H9 (cell line): ENCODE measurements at regions not wholly inside any gene's neighbourhood (a gene's known extent, or its start where the extent isn't known, plus 50 kb on each side); places are given as distances from the start of the nearest gene placed in this dataset.

Source experiments
- DNase-seq: peaks from one replicate; pipeline ENCODE4 v3.0.0-alpha.2; 2017
- H2AFZ ChIP-seq: one replicate; pipeline ENCODE4 v1.6.1; 2013; ENCODE audit warnings: mild to moderate bottlenecking, low read length, control low read depth, moderate library complexity
- H2AK5ac ChIP-seq: 2 replicates; pipeline ENCODE4 v1.6.1; 2013; ENCODE audit warnings: low read length, control low read depth, mixed read lengths; ENCODE audit not compliant: insufficient read length
- H2BK120ac ChIP-seq: one replicate; pipeline ENCODE4 v1.6.1; 2013; ENCODE audit warnings: low read depth, mild to moderate bottlenecking, low read length, control low read depth, inconsistent platforms; ENCODE audit not compliant: poor library complexity, severe bottlenecking
- H2BK12ac ChIP-seq: 2 replicates; pipeline ENCODE4 v1.6.1; 2013; ENCODE audit warnings: low read length, control low read depth, mixed read lengths, low read depth; ENCODE audit not compliant: insufficient read length
- H2BK15ac ChIP-seq: 2 replicates; pipeline ENCODE4 v1.6.1; 2013; ENCODE audit warnings: low read depth, low read length, control low read depth
- H2BK20ac ChIP-seq: one replicate; pipeline ENCODE4 v1.6.1; 2013; ENCODE audit warnings: low read depth, mild to moderate bottlenecking, low read length, control low read depth, inconsistent platforms; ENCODE audit not compliant: poor library complexity, severe bottlenecking
- H2BK5ac ChIP-seq: 2 replicates; pipeline ENCODE4 v1.6.1; 2013; ENCODE audit warnings: low read length, control low read depth, mixed read lengths; ENCODE audit not compliant: insufficient read length
- H3K14ac ChIP-seq: 2 replicates; pipeline ENCODE4 v1.6.1; 2013; ENCODE audit warnings: low read length, control low read depth; ENCODE audit not compliant: insufficient read depth
- H3K18ac ChIP-seq: 2 replicates; pipeline ENCODE4 v1.6.1; 2013; ENCODE audit warnings: low read depth, mild to moderate bottlenecking, mixed read lengths, low read length, control low read depth; ENCODE audit not compliant: insufficient read length
- H3K23ac ChIP-seq: 2 replicates; pipeline ENCODE4 v1.6.1; 2013; ENCODE audit warnings: low read length, control low read depth, mixed read lengths, low read depth; ENCODE audit not compliant: insufficient read length
- H3K23me2 ChIP-seq: 2 replicates; pipeline ENCODE4 v1.6.1; 2013; ENCODE audit warnings: low read depth, mild to moderate bottlenecking, mixed read lengths, low read length, control low read depth; ENCODE audit not compliant: insufficient read length, poor library complexity, severe bottlenecking
- H3K27ac ChIP-seq: 2 replicates; pipeline ENCODE4 v1.5.1; 2013; ENCODE audit warnings: low read length, control low read depth, mixed read lengths, low read depth; ENCODE audit not compliant: insufficient read length
- H3K27me3 ChIP-seq: 2 replicates; pipeline ENCODE4 v1.6.1; 2013; ENCODE audit warnings: low read length, control low read depth, inconsistent platforms; ENCODE audit not compliant: insufficient read depth
- H3K4ac ChIP-seq: 2 replicates; pipeline ENCODE4 v1.6.1; 2013; ENCODE audit warnings: low read depth, mild to moderate bottlenecking, control low read depth, inconsistent platforms, low read length, moderate library complexity
- H3K4me1 ChIP-seq: 2 replicates; pipeline ENCODE4 v1.6.1; 2013; ENCODE audit warnings: low read length, control low read depth, inconsistent platforms; ENCODE audit not compliant: insufficient read depth
- H3K4me2 ChIP-seq: 2 replicates; pipeline ENCODE4 v1.6.1; 2013; ENCODE audit warnings: low read length, control low read depth, mixed read lengths; ENCODE audit not compliant: insufficient read length, insufficient read depth
- H3K56ac ChIP-seq: 2 replicates; pipeline ENCODE4 v1.6.1; 2013; ENCODE audit warnings: low read depth, mild to moderate bottlenecking, mixed read lengths, low read length, control low read depth; ENCODE audit not compliant: insufficient read length
- H3K79me1 ChIP-seq: 2 replicates; pipeline ENCODE4 v1.6.1; 2013; ENCODE audit warnings: low read depth, mild to moderate bottlenecking, moderate library complexity, low read length, control low read depth, inconsistent platforms; ENCODE audit not compliant: insufficient read depth, poor library complexity, severe bottlenecking
- H3K79me2 ChIP-seq: 2 replicates; pipeline ENCODE4 v1.6.1; 2013; ENCODE audit warnings: low read length, control low read depth, inconsistent platforms; ENCODE audit not compliant: insufficient read depth
- H3K9ac ChIP-seq: 2 replicates; pipeline ENCODE4 v1.6.1; 2013; ENCODE audit warnings: low read length, control low read depth, mixed read lengths; ENCODE audit not compliant: insufficient read length; ENCODE audit errors: extremely low read depth
- H3K9me3 ChIP-seq: one replicate; pipeline ENCODE4 v1.6.1; 2013; ENCODE audit warnings: low read depth, low read length, inconsistent platforms; ENCODE audit not compliant: control insufficient read depth
- H3T11ph ChIP-seq: one replicate; pipeline ENCODE4 v1.6.1; 2013; ENCODE audit warnings: mild to moderate bottlenecking, low read length, control low read depth, inconsistent platforms
- H4K20me1 ChIP-seq: one replicate; pipeline ENCODE4 v1.6.1; 2013; ENCODE audit not compliant: control insufficient read depth, insufficient read length, insufficient read depth
- H4K5ac ChIP-seq: 2 replicates; pipeline ENCODE4 v1.6.1; 2013; ENCODE audit warnings: low read depth, mild to moderate bottlenecking, mixed read lengths, low read length, control low read depth; ENCODE audit not compliant: insufficient read length
- H4K8ac ChIP-seq: replicated peaks from 2 replicates; pipeline ENCODE4 v1.6.1; 2013; ENCODE audit warnings: low read length, control low read depth, mixed read lengths, low read depth; ENCODE audit not compliant: insufficient read length
- H4K91ac ChIP-seq: 2 replicates; pipeline ENCODE4 v1.6.1; 2013; ENCODE audit warnings: low read depth, mild to moderate bottlenecking, moderate library complexity, mixed read lengths, low read length, control low read depth; ENCODE audit not compliant: insufficient read length
- H3K27ac Mint-ChIP-seq, 3 experiments: 2 replicates in 2 of 3; 3 replicates in 1 of 3; pipeline ENCODE4 v1.8.0; 2020 to 2021; ENCODE audit warnings: mixed read lengths in 3 of 3, mild to moderate bottlenecking in 1 of 3, moderate library complexity in 1 of 3
- H3K27me3 Mint-ChIP-seq: 2 replicates; pipeline ENCODE4 v1.8.0; 2021; ENCODE audit warnings: low read depth, mild to moderate bottlenecking, moderate library complexity, mixed read lengths
- H3K36me3 Mint-ChIP-seq, 3 experiments: 2 replicates in 2 of 3; 3 replicates in 1 of 3; pipeline ENCODE4 v1.8.0; 2020 to 2021; ENCODE audit warnings: low read depth in 3 of 3, mixed read lengths in 3 of 3; ENCODE audit not compliant: insufficient read depth in 1 of 3
- H3K4me1 Mint-ChIP-seq, 2 experiments: 2 replicates each; pipeline ENCODE4 v1.8.0; 2020; ENCODE audit warnings: mixed read lengths in 2 of 2
- H3K4me3 Mint-ChIP-seq, 2 experiments: 2 replicates in 1 of 2; 3 replicates in 1 of 2; pipeline ENCODE4 v1.8.0; 2020 to 2021; ENCODE audit warnings: mild to moderate bottlenecking in 2 of 2, mixed read lengths in 2 of 2, moderate library complexity in 1 of 2
- H3K9me3 Mint-ChIP-seq, 2 experiments: 2 replicates in 1 of 2; 3 replicates in 1 of 2; pipeline ENCODE4 v1.8.0; 2020; ENCODE audit warnings: mild to moderate bottlenecking in 2 of 2, mixed read lengths in 2 of 2, moderate library complexity in 1 of 2
- WGBS: extraction: QIAGEN DNeasy Blood & Tissue Kit; methylation state at CpG from one replicate; pipeline ENCODE4 v1.1.7; 2013; ENCODE audit warnings: missing lambda C conversion rate, low lambda C conversion rate, mixed read lengths; ENCODE audit not compliant: insufficient read length; ENCODE audit errors: extremely low coverage; 5-methylcytosine and 5-hydroxymethylcytosine counted together
- TF ChIP-seq, protein P1 (sequence below): fragments of 200-600 bp; sonication (generic); conservative IDR thresholded peaks from 3 replicates; pipeline ENCODE4 v1.8.0; 2021; ENCODE audit warnings: antibody characterized with exemption, mild to moderate bottlenecking

DNA sequence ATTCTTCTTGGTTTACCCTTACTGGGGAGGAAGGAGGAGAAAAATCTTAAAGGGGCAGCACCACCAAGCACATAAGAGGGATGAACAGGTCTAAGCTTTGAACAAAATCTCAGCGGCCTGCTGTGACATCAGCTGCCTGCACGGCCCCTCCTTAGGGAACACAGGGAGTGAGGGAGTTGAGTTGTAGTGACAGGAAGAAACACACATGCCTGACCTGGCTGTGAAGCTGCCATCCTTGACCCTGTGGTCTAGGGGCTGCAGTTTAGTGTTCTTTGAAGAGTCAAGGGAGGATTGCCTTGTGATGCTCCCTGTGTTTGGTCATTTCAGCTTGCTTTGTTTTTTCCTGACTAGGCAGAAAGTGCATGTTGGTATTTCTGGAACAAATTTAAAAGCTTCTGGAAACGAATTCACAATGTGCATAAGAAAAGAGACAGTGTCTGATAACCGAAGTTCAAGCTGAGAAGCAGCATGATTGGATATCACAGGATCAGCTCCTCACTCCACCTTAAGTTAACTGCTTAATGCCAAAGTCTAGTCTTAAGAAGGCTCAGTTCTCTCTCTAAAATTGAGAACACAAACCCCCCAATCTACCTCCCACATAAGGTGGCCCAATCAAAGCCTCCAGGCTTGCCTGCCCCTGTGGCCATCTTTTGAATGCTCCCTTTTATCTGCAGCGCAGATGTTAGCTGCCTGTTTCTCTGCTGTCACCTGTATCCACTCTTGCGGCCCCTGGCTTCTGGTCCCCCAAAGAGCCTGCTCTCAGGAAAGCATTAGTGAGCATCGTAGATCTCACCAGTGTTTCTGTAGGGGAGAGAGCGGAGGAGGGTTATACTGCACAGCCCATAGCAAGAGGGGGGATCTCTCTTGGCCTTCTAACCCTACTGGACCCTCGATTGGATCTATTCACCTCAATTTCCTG is 82.2 kb downstream of the SCN11A start:
- Mint-ChIP-seq H3K9me3 (no peaks in the 10 kb centered on the region), H3K27me3 (no peaks in the 10 kb centered on the region), H3K4me3 (no peak overlapping the region), H3K27ac (no peak overlapping the region), H3K4me1 (peaks cover 11 to 14% of the 10 kb centered on the region in 2 experiments), H3K36me3 (no peaks in the 10 kb centered on the region)
- H3K27ac ChIP-seq = no peak overlapping the region
- H2AFZ ChIP-seq = no peak overlapping the region
- no peak overlapping the region for H2AK5ac ChIP-seq
- no peaks in the 10 kb centered on the region for H3K27me3 ChIP-seq
- no peak overlapping the region for H3K18ac ChIP-seq
- H4K91ac ChIP-seq = no peak overlapping the region
- H3K9ac ChIP-seq = no peak overlapping the region
- no peaks in the 10 kb centered on the region for H3K79me1 ChIP-seq
- WGBS = no CpG with 5 or more reads among the region's 9 CpGs
- H3K9me3 ChIP-seq = no peaks in the 10 kb centered on the region
- H3T11ph ChIP-seq = no peak overlapping the region
- H3K4me1 ChIP-seq = no peaks in the 10 kb centered on the region
- H3K23me2 ChIP-seq = no peaks in the 10 kb centered on the region
- H2BK15ac ChIP-seq = no peak overlapping the region
- H4K5ac ChIP-seq = no peak overlapping the region
- no peak overlapping the region for H3K56ac ChIP-seq
- no peak overlapping the region for H3K4ac ChIP-seq
- no peak overlapping the region for H2BK20ac ChIP-seq
- H4K20me1 ChIP-seq = no peaks in the 10 kb centered on the region
- no peak overlapping the region for H2BK5ac ChIP-seq
- H3K14ac ChIP-seq = no peak overlapping the region
- TF ChIP-seq, protein P1, sequence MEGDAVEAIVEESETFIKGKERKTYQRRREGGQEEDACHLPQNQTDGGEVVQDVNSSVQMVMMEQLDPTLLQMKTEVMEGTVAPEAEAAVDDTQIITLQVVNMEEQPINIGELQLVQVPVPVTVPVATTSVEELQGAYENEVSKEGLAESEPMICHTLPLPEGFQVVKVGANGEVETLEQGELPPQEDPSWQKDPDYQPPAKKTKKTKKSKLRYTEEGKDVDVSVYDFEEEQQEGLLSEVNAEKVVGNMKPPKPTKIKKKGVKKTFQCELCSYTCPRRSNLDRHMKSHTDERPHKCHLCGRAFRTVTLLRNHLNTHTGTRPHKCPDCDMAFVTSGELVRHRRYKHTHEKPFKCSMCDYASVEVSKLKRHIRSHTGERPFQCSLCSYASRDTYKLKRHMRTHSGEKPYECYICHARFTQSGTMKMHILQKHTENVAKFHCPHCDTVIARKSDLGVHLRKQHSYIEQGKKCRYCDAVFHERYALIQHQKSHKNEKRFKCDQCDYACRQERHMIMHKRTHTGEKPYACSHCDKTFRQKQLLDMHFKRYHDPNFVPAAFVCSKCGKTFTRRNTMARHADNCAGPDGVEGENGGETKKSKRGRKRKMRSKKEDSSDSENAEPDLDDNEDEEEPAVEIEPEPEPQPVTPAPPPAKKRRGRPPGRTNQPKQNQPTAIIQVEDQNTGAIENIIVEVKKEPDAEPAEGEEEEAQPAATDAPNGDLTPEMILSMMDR = no peak
- no peak overlapping the region for H3K4me2 ChIP-seq
- no peak overlapping the region for H2BK120ac ChIP-seq
- DNase-seq = no peak
- H2BK12ac ChIP-seq = no peak overlapping the region
- no peaks in the 10 kb centered on the region for H3K79me2 ChIP-seq
- H3K23ac ChIP-seq = no peak overlapping the region
- H4K8ac ChIP-seq = no peak overlapping the region
